KOPT-K1 (cell line): ENCODE measurements at regions not wholly inside any gene's neighbourhood (a gene's known extent, or its start where the extent isn't known, plus 50 kb on each side); places are given as distances from the start of the nearest gene placed in this dataset.
"Not testable (repeated sequence)": the region's sequence is repeated elsewhere in the genome, so short reads cannot be mapped to it uniquely, and the experiment has no call there.

ENCODE experiments used
- H3K27ac ChIP-seq: fragments of 200-600 bp; sonication (generic); 2 replicates; pipeline ENCODE4 v1.5.1; 2016; ENCODE audit warnings: antibody characterized with exemption, mild to moderate bottlenecking, low read depth, low read length; ENCODE audit not compliant: poor library complexity, severe bottlenecking
- H3K36me3 ChIP-seq: fragments of 200-600 bp; sonication (generic); 2 replicates; pipeline ENCODE4 v1.5.1; 2017; ENCODE audit warnings: antibody characterized with exemption, mild to moderate bottlenecking, low read length, moderate library complexity; ENCODE audit not compliant: insufficient read depth
- H3K9me3 ChIP-seq: fragments of 200-600 bp; sonication (generic); 2 replicates; pipeline ENCODE4 v1.5.1; 2017; ENCODE audit warnings: antibody characterized with exemption, low read length, mild to moderate bottlenecking; ENCODE audit not compliant: insufficient read depth, poor library complexity, severe bottlenecking

- peaks cover 54% of the 10 kb centered on the region for H3K36me3 ChIP-seq
- H3K27ac ChIP-seq, H3K9me3 ChIP-seq: not testable (repeated sequence)
Measured at GRCh38 chr12:9310645-9311044, 102.5 kb upstream of the PZP start.

DNA sequence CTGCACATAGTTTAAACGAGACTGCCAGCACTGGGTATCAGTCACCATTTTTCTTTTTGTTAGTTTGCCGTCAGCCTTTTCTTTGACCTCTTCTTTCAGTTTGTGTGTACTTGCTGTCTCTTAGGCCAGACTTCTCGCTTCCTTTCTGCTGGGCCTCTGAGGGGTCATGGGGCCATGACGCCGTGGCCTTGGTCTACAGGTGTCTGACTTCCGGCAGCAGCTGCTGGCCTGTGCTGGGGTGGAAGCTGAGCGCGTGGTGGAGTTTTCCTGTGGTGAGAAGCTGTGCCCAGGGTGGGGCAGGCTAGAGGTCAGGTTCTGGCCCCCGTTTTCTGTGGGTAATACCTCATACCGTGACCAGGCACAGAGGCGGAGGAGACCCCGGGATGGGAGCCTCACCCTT lies 101.6 kb upstream of the PZP start:
- H3K36me3 ChIP-seq, result peaks cover 60% of the 10 kb centered on the region
- not testable (repeated sequence) for H3K27ac ChIP-seq, H3K9me3 ChIP-seq

DNA sequence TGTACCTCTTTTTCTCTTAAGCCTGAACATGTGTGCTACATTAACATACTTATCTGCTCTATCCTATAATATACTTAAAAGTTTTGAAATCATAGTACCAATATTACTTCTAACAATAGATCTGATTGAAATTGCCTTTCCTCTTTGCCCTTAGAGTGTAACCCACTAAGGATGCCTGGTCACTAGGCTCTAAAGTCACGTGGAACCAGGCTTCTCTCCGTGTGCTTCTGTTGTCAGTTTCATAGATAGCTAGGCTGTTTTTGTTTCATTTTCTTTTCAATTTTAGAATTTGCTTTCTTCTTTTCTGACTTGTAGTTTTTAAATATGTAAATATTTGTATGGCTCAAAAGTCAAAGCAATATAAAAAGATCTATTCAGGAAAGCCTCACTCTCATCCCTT lies 100.5 kb upstream of the PZP start:
- peaks cover 68% of the 10 kb centered on the region for H3K36me3 ChIP-seq
- not testable (repeated sequence) for H3K9me3 ChIP-seq, H3K27ac ChIP-seq

GRCh38 chr12:9308163-9308562 lies 100.0 kb upstream of the PZP start:
- peaks cover 68% of the 10 kb centered on the region for H3K36me3 ChIP-seq
- not testable (repeated sequence) for H3K9me3 ChIP-seq, H3K27ac ChIP-seq

- not testable (repeated sequence) for H3K27ac ChIP-seq, H3K9me3 ChIP-seq
- peaks cover 64% of the 10 kb centered on the region for H3K36me3 ChIP-seq
Measured at GRCh38 chr12:9307255-9307654, 99.1 kb upstream of the PZP start.

- H3K9me3 ChIP-seq, H3K27ac ChIP-seq: not testable (repeated sequence)
- peaks cover 52% of the 10 kb centered on the region for H3K36me3 ChIP-seq
Measured at GRCh38 chr12:9306004-9306403, 97.8 kb upstream of the PZP start.

GRCh38 chr12:9304540-9304939 lies 96.3 kb upstream of the PZP start:
- H3K9me3 ChIP-seq, H3K27ac ChIP-seq: not testable (repeated sequence)
- peaks cover 38% of the 10 kb centered on the region for H3K36me3 ChIP-seq

DNA sequence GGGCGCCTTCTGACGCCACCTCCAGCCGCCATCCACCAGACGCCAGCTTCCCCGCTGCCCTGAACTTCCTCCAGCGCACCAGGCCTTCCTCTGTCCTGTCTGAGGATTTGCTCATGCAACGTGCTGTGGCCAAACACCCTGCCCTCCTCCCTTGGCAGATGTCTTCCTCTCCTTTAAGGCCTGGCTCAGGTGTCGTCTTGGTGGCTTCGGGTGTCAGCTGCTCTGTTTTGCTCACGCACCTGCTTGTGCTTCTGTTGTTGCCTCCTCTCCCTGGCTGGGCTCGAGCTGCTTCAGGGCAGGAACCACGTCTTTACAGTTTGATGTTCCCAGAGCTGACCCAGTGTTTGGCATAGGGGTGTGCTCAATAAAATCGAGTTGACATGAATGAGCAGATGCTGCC lies 87.7 kb upstream of the PZP start:
- not testable (repeated sequence) for H3K27ac ChIP-seq, H3K9me3 ChIP-seq
- peaks cover 14% of the 10 kb centered on the region for H3K36me3 ChIP-seq

- peaks cover 18% of the 10 kb centered on the region for H3K36me3 ChIP-seq
- not testable (repeated sequence) for H3K27ac ChIP-seq, H3K9me3 ChIP-seq
Measured at GRCh38 chr12:9294072-9294620, 86.0 kb upstream of the PZP start.

- H3K36me3 ChIP-seq, result peaks cover 17% of the 10 kb centered on the region
- not testable (repeated sequence) for H3K9me3 ChIP-seq, H3K27ac ChIP-seq
Measured at GRCh38 chr12:9293391-9293790, 85.2 kb upstream of the PZP start.

- not testable (repeated sequence) for H3K9me3 ChIP-seq
- Histone ChIP-seq H3K36me3 (peaks cover 12% of the 10 kb centered on the region; the same call in 1 of the 2 replicates), H3K27ac (peak overlapping the region; percentile 28)
Measured at GRCh38 chr12:9289984-9290383, 81.8 kb upstream of the PZP start.

DNA sequence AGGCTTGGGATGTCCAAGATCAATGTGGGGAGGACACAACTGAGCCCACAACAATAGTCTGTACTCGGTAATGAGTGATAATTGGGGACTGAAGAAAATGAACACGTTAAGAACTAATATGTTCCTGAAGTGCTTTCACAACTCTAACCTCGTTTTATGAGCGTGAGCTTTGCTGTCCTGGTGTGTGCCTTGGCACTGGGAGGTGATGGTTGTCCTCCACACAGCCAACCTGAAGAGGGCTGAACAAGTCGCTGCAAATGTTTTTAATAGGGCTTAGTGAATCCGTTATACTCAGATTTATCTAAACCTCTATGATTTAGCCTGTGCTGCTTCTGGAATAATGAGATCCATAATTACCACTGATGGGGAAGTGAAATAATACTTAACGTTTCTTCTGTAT lies 76.5 kb upstream of the PZP start:
- peak overlapping the region; percentile 96 for H3K27ac ChIP-seq
- H3K9me3 ChIP-seq, H3K36me3 ChIP-seq: not testable (repeated sequence)

- H3K9me3 ChIP-seq, H3K36me3 ChIP-seq: not testable (repeated sequence)
- peak overlapping the region; percentile 96 for H3K27ac ChIP-seq
Measured at GRCh38 chr12:9284197-9284596, 76.0 kb upstream of the PZP start.

GRCh38 chr12:9283346-9284095 lies 75.3 kb upstream of the PZP start:
- H3K27ac ChIP-seq, result peak overlapping the region; percentile 96
- not testable (repeated sequence) for H3K36me3 ChIP-seq, H3K9me3 ChIP-seq

DNA sequence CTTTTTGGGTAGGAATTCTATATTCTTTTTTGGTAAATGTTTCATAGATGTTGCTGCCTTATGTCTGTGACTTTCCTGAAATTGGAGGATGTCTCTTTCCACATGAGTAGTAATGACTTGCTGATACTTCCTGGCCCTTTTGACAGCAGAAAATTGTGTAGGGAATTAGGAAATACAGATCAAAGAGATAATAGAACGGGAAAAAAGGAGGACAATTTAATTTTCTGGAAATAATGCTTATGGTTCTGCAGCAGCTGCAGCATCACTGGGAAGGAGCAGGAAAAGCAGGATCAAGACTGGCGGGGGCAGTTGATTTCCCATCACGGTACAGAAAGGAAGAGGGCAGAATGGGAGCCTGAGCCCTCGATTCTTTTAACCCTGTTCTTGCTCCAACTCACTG lies 68.8 kb upstream of the PZP start:
- Histone ChIP-seq H3K27ac (no peak overlapping the region), H3K36me3 (no peaks in the 10 kb centered on the region), H3K9me3 (no peaks in the 10 kb centered on the region)

GRCh38 chr12:9273276-9273675 lies 65.1 kb upstream of the PZP start:
- H3K36me3 ChIP-seq, result no peaks in the 10 kb centered on the region
- H3K27ac ChIP-seq, result no peak overlapping the region
- H3K9me3 ChIP-seq, result no peaks in the 10 kb centered on the region
